ENCODE measurements at regions not wholly inside any gene's neighbourhood (a gene's known extent, or its start where the extent isn't known, plus 50 kb on each side); places are given as distances from the start of the nearest gene placed in this dataset.
A peak's percentile ranks its signal among the peaks of the same experiment; 100 is the strongest.

- no peak for DNase-seq
Observed at GRCh38 chr3:153314038-153314437, 152.0 kb downstream of the RAP2B start.

GRCh38 chr3:153315781-153316180, 153.8 kb downstream of the RAP2B start:
- no peak for DNase-seq

- DNase-seq = peak in 1 of 6 experiments; percentile 1
Observed at GRCh38 chr3:153319705-153320554, 157.9 kb downstream of the RAP2B start.

- DNase-seq = no peak
Observed at GRCh38 chr3:153320585-153321128, 158.6 kb downstream of the RAP2B start.

- no peak for DNase-seq
Observed at GRCh38 chr3:153328690-153329089, 166.7 kb downstream of the RAP2B start.

GRCh38 chr3:153330901-153331300, 168.9 kb downstream of the RAP2B start:
- DNase-seq = no peak

- DNase-seq = no peak
Observed at GRCh38 chr3:153331676-153332075, 169.7 kb downstream of the RAP2B start.

- no peak for DNase-seq
Observed at GRCh38 chr3:153334558-153334957, 172.5 kb downstream of the RAP2B start.

GRCh38 chr3:153337369-153337768, 175.3 kb downstream of the RAP2B start:
- DNase-seq = no peak

GRCh38 chr3:153338487-153338886, 176.5 kb downstream of the RAP2B start:
- no peak for DNase-seq

- DNase-seq = no peak
Observed at GRCh38 chr3:153339065-153339464, 177.0 kb downstream of the RAP2B start.

GRCh38 chr3:153343988-153344782, 182.2 kb downstream of the RAP2B start:
- DNase-seq = no peak

- DNase-seq = no peak
Observed at GRCh38 chr3:153348457-153349107, 186.6 kb downstream of the RAP2B start.

- no peak for DNase-seq
Observed at GRCh38 chr3:153349108-153349499, 187.1 kb downstream of the RAP2B start.

GRCh38 chr3:153350420-153350819, 188.4 kb downstream of the RAP2B start:
- no peak for DNase-seq

GRCh38 chr3:153354641-153355040, 192.6 kb downstream of the RAP2B start:
- DNase-seq = no peak

- no peak for DNase-seq
Observed at GRCh38 chr3:153355559-153355958, 193.5 kb downstream of the RAP2B start.

- DNase-seq = no peak
Observed at GRCh38 chr3:153356908-153357307, 194.9 kb downstream of the RAP2B start.

GRCh38 chr3:153357436-153357835, 195.4 kb downstream of the RAP2B start:
- no peak for DNase-seq

- no peak for DNase-seq
Observed at GRCh38 chr3:153369561-153370374, 207.7 kb downstream of the RAP2B start.

GRCh38 chr3:153370680-153371079, 208.7 kb downstream of the RAP2B start:
- DNase-seq = no peak

- no peak for DNase-seq
Observed at GRCh38 chr3:153372326-153372725, 210.3 kb downstream of the RAP2B start.

All from stimulated activated naive CD4-positive, alpha-beta T cell (primary cell).